ENCODE measurements at regions not wholly inside any gene's neighbourhood (a gene's known extent, or its start where the extent isn't known, plus 50 kb on each side); places are given as distances from the start of the nearest gene placed in this dataset.

GRCh38 chr6:25025919-25026301 lies 90.2 kb upstream of the RIPOR2 start:
- no peak overlapping the region for H4K5ac ChIP-seq (ENCODE audit: insufficient read length, low read depth, low read length)
- DNase-seq (ENCODE audit: low read depth in 1 of 2, low spot score in 2 of 2) (no peak), FAIRE-seq (no peak)
- 67% methylated on average over 2 of the region's 2 CpGs; no CpG with 5 or more reads in 1 of the 2 experiments for WGBS, 2 experiments (ENCODE audit: extremely low coverage in 1 of 2, insufficient coverage in 1 of 2, insufficient read length in 1 of 2, insufficient replicate concordance in 2 of 2, low coverage in 1 of 2, low lambda C conversion rate in 2 of 2, missing lambda C conversion rate in 1 of 2)
- no peak overlapping the region for H4K91ac ChIP-seq (replicated peaks; ENCODE audit: insufficient read length, low read length)
- H3K56ac ChIP-seq (replicated peaks; ENCODE audit: insufficient read length, low read depth, low read length) = no peak overlapping the region
- ChIA-PET CTCF (ENCODE audit: partially characterized antibody) (interaction anchor here (0.6 to 5.7 kb wide), 10 partner anchors 8 to 343 kb away, joined by 3 to 32 read pairs (median 9); no protein-coding TSS in a partner anchor), POLR2A (ENCODE audit: partially characterized antibody) (no interaction called here)
- no peak overlapping the region for H2BK15ac ChIP-seq (ENCODE audit: low read length)
- H3K27ac ChIP-seq (ENCODE audit: low read depth, low read length) = no peak overlapping the region
- H3K14ac ChIP-seq (ENCODE audit: insufficient read length) = no peak overlapping the region
- no peak overlapping the region for H2BK20ac ChIP-seq (ENCODE audit: low read length)
- no peaks in the 10 kb centered on the region for H4K20me1 ChIP-seq (replicated peaks in 1 of 2; ENCODE audit: control insufficient read depth in 1 of 2, insufficient read depth in 2 of 2, low read length in 2 of 2)
- TF ChIP-seq SP1 (IDR thresholded peaks at IDR 0.05; ENCODE audit: low read depth, low read length) = no peak
- TF ChIP-seq ATF2 (IDR thresholded peaks at IDR 0.05; ENCODE audit: low read length) = no peak
- no peak for TF ChIP-seq CBX8 (IDR thresholded peaks at IDR 0.05; ENCODE audit: borderline replicate concordance, low read depth, low read length)
- TF ChIP-seq BCL11A (IDR thresholded peaks at IDR 0.05; ENCODE audit: low read depth in 2 of 2, low read length in 2 of 2) = no peak
- TF ChIP-seq TAF7 (optimal IDR thresholded peaks at IDR 0.05; ENCODE audit: borderline replicate concordance, low read depth, low read length) = no peak
- TF ChIP-seq BRCA1 (IDR thresholded peaks at IDR 0.05; ENCODE audit: low read depth, low read length) = no peak
- no peak for TF ChIP-seq RBBP5 (IDR thresholded peaks at IDR 0.05; ENCODE audit: borderline replicate concordance, low read depth, low read length)
- TF ChIP-seq POU5F1 (IDR thresholded peaks at IDR 0.05; ENCODE audit: low read depth, low read length) = no peak
- TF ChIP-seq, protein P1, sequence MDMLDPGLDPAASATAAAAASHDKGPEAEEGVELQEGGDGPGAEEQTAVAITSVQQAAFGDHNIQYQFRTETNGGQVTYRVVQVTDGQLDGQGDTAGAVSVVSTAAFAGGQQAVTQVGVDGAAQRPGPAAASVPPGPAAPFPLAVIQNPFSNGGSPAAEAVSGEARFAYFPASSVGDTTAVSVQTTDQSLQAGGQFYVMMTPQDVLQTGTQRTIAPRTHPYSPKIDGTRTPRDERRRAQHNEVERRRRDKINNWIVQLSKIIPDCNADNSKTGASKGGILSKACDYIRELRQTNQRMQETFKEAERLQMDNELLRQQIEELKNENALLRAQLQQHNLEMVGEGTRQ (IDR thresholded peaks at IDR 0.05; ENCODE audit: low read length) = no peak
- TF ChIP-seq TAF1 (IDR thresholded peaks at IDR 0.05; ENCODE audit: low read depth, low read length) = no peak
- TF ChIP-seq CREB1 (IDR thresholded peaks at IDR 0.05) = no peak
- H2BK12ac ChIP-seq (ENCODE audit: low read depth, low read length) = no peak overlapping the region
- no peaks in the 10 kb centered on the region for H3K9me3 ChIP-seq (ENCODE audit: insufficient read depth in 2 of 2, low read depth in 1 of 2, low read length in 1 of 2)
- no peak overlapping the region for H3K4me2 ChIP-seq (ENCODE audit: insufficient read depth in 1 of 2, low read depth in 2 of 2, low read length in 2 of 2)
- no peaks in the 10 kb centered on the region for H3K27me3 ChIP-seq (replicated peaks in 1 of 4; ENCODE audit: control insufficient read depth in 3 of 4, extremely low read depth in 1 of 4, insufficient read depth in 3 of 4, low read length in 3 of 4)
- no peaks in the 10 kb centered on the region for H3K79me1 ChIP-seq (ENCODE audit: low read depth, low read length)
- H3K9ac ChIP-seq (replicated peaks in 1 of 4; ENCODE audit: extremely low read depth in 1 of 4, low read depth in 3 of 4, low read length in 3 of 4) = no peak overlapping the region
- H3K4me3 ChIP-seq (ENCODE audit: extremely low read depth in 1 of 4, insufficient read depth in 2 of 4, low read depth in 3 of 4, low read length in 4 of 4) = no peak overlapping the region
- no peak overlapping the region for H4K8ac ChIP-seq (ENCODE audit: extremely low read depth, insufficient read depth, low read length)
- H3K79me2 ChIP-seq (ENCODE audit: control insufficient read depth in 1 of 2, insufficient read depth in 2 of 2, low read length in 2 of 2) = no peaks in the 10 kb centered on the region
- H2BK120ac ChIP-seq (replicated peaks; ENCODE audit: low read depth, low read length) = no peak overlapping the region
- H3K18ac ChIP-seq (ENCODE audit: extremely low read depth, low read length) = no peak overlapping the region
- no peak overlapping the region for H3K4ac ChIP-seq (replicated peaks; ENCODE audit: insufficient read length, low read depth, low read length)
- no peak overlapping the region for H2AK5ac ChIP-seq (ENCODE audit: low read depth, low read length)
- no peak overlapping the region for H3K23ac ChIP-seq (ENCODE audit: insufficient read length)
- H3K23me2 ChIP-seq (ENCODE audit: low read depth, low read length) = no peaks in the 10 kb centered on the region
- no peaks in the 10 kb centered on the region for H3K36me3 ChIP-seq (ENCODE audit: control insufficient read depth in 2 of 4, insufficient read depth in 4 of 4, low read length in 3 of 4)
- no peak overlapping the region for H2BK5ac ChIP-seq (ENCODE audit: low read depth, low read length)
- no peak overlapping the region for H2AFZ ChIP-seq (ENCODE audit: low read length)
- peaks cover 0 to 9% (median 0%) of the 10 kb centered on the region in 4 experiments; a peak in 3 of 7 replicates for H3K4me1 ChIP-seq (replicated peaks in 1 of 4; ENCODE audit: control insufficient read depth in 3 of 4, insufficient read depth in 4 of 4, low read length in 3 of 4)

Data from H1 (cell line).